HG02571 (cell line): ENCODE measurements at regions not wholly inside any gene's neighbourhood (a gene's known extent, or its start where the extent isn't known, plus 50 kb on each side); places are given as distances from the start of the nearest gene placed in this dataset.

Source experiments
- ATAC-seq: cut with Tn5 transposase; IDR thresholded peaks from one replicate; pipeline ENCODE4 v1.9.1; 2021; ENCODE audit warnings: mild to moderate bottlenecking, moderate library complexity; ENCODE audit not compliant: unreplicated experiment

DNA sequence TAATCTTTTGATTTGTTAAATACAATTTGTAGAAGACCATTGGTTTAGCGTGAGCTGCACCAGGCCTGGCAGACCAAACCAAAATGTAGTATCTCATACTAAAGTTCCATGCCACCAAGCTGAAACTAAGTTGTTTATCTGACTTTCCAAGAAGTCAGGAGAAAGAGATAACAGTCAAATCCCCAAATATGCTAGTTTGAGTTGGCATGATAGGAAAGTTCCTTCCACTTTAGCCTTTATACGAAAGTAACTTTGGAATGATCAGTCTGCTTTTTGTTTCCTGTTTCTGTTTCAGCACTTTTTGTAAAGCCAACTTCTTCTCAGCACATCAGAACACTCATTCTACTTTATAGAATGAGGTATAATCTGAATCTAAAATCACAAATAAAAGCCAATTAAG, 449.2 kb downstream of the GRXCR1 start:
- ATAC-seq = no peak

GRCh38 chr4:43343298-43343697, 450.8 kb downstream of the GRXCR1 start:
- ATAC-seq = no peak

DNA sequence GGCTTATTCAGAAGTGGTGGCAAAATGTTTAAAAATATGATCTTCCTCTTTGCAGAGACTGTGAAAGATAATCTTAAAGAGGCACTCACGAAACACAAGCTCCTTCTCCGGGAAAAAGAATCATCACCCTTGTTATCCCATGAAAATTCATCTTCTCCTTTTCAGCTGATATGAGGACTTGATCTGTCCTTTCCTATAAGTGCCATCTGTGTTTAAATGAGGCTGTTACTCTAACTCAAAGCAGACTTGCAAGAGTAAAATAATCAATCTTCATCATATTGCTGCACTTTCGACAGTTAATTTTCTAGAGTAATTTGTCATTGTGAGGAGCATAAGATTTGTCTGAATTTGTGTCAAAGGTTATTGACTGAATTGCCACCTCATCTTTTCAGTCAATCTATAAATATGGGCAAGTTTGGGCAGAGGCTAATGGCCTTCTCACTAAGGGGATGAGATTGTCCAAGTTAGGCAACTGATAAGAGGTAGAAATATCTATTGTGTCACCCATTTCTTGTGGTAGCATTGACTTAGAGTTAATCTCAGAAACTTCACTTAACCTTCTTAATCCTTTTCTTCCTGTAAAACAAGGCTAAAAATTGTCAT, 452.9 kb downstream of the GRXCR1 start:
- ATAC-seq = no peak

- no peak for ATAC-seq
Measured at GRCh38 chr4:43348591-43348990, 456.1 kb downstream of the GRXCR1 start.

DNA sequence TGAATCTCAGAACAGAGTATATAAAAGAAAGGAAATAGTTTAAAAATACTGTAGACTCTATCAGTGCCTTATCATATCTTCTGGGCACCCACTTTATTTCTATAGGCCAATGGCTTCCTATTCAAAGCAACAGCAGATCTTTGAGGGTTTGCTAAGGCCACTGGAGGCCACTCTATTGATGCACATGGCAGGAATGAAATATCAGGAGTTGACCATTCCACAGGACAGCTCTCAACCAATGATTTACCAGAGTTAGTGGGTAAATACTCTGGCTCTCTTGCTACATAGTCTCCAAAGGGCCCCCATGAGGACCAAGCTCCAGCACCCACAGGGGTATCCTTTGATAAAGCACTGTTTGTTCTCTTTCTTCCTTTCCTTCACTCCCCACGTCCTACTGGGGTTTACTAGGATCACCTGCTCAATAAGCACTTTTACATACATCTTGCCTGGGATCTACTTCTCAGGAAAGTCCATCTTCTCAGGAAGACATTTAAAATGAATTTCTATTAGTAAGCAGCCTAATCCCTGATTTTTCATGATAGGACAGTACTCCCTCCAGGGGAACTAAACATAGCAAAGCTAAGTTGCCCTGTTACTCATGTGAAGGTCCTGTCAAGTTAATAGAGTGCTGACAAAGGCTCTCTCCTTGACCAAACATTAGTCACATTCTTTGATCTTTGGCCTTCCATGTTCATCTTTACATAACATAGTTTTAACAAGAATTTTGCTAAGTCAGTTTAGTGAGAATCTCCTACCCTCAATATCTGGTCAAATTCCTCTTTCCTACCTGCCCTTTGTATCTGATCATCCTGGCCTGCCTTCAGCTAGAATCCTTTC, 459.7 kb downstream of the GRXCR1 start:
- no peak for ATAC-seq

GRCh38 chr4:43352859-43353258, 460.3 kb downstream of the GRXCR1 start:
- no peak for ATAC-seq

DNA sequence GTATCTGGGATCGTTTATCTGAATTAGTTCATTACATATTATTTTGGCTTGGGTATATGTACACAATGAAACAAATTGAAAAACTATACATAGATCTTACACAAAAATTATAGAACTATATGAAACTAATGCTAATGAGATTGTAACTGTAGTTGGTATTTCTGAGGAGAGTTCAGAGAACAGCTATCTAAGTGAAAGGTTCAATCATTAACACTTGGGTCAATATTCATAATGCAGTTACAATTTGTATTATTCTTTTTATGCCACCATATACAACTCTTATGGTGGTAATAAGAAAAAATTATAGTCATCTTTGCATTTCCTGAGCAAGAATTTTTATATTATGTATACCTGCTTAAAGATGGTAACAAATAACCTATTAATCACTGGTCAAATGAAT, 461.0 kb downstream of the GRXCR1 start:
- no peak for ATAC-seq

DNA sequence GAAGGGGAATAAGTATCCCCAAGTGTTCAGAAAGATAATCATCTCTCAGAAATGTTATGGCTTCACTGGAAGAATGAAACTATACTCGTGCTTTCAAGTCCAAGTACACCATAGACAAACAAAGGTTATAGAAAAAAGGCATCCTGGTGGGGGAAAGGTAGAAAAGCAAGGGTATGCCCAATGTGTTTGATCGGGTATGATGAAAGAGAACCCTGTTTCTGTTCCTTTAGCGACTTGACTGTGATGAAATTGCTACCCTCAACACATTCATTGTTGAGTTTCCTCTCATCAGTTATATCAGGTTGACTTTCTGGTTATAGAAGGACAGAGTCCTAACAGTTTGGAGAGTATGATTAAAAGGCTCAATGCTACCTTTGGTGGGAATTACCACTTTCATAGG, 464.3 kb downstream of the GRXCR1 start:
- no peak for ATAC-seq

- ATAC-seq = no peak
Measured at GRCh38 chr4:43357252-43357974, 464.9 kb downstream of the GRXCR1 start.

- no peak for ATAC-seq
Measured at GRCh38 chr4:43360296-43360695, 467.8 kb downstream of the GRXCR1 start.

- ATAC-seq = no peak
Measured at GRCh38 chr4:43362875-43363636, 470.5 kb downstream of the GRXCR1 start.

DNA sequence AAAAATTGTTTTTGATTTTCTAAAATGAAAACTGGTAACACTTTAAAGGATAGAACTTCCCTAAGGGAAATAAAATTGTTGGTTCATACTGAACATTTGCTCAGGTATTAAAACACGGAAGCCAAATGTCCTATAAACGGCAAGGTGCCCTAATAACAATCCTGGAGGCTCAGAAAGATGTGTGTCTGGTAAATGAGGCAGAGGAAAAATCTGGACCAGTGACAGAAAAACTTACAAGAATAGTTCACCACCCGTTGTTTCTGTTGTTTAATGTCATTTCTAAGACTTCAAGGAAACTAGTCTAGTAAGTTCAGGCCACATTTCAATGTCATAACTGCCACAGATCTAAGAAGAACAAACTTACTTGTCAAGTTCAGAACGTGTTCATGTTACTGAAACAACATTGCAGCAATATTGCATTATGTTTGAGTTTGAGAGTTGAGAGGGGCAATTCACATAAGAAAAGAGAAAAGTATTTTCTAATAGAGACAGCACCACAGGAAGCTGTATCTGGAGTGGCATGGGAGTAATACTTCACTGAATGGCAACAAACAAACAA, 476.6 kb downstream of the GRXCR1 start:
- no peak for ATAC-seq

- ATAC-seq = no peak
Measured at GRCh38 chr4:43373201-43373600, 480.7 kb downstream of the GRXCR1 start.

GRCh38 chr4:43374216-43374751, 481.8 kb downstream of the GRXCR1 start:
- no peak for ATAC-seq

DNA sequence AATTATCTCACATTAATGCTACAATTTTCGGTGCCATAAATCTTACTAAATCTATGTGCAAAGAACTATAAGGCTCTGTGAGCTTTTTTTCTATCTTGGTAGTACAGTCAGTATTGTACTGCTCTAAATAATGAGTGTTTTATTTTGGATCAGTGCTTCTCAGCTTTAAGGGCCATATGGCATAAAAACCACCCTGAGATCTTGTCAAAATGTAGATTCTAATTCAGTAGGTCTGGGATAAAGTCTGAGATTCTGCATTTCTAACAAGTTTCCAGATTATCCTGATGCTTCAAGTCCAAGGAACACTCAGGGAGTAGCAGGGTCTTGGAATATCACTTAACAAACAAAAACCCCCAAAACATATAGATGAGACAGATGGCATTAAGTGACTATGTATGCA, 486.5 kb downstream of the GRXCR1 start:
- ATAC-seq = no peak

DNA sequence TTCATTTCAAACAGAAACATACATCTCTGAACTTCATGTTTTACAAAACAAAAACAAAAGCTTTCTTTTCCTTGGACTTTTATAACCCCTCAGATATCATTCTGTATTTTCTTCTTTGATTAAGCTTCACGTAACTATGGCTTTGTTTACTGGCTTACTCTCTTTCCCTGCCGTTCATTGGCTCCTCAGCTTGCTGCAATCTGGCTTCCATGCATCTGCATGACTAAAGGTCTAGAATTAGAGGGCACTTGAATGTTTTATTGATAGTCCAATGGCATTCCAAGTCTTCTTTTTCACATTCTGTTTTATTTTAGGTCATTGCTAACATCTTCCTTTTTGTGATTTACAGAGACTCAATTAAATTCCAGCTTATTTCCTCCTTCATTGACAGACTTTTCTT, 487.6 kb downstream of the GRXCR1 start:
- ATAC-seq = no peak

GRCh38 chr4:43391069-43391468, 498.6 kb downstream of the GRXCR1 start:
- no peak for ATAC-seq

- ATAC-seq = no peak
Measured at GRCh38 chr4:43394976-43395375, 502.5 kb downstream of the GRXCR1 start.

- no peak for ATAC-seq
Measured at GRCh38 chr4:43399726-43400125, 507.2 kb downstream of the GRXCR1 start.

- ATAC-seq = no peak
Measured at GRCh38 chr4:43402393-43402792, 509.9 kb downstream of the GRXCR1 start.

DNA sequence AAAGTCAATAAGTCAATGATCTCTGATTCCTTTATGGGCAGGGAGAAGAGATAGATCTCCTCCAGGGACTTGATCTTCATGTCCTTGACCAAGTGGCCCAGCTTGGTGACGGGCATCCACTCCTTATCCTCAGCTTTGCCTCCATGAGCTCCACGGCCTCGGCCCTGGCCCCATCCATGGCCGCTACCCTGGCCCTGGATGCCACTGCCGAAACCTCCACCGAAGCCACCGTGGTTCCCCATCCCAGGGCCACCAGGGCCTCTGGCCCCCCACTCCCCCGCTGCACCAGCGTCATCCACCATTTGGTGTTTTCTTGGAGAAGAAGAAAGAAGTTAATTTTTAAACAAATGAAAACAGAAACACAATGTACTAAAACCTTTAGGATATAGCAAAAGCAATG, 518.1 kb downstream of the GRXCR1 start:
- no peak for ATAC-seq
